H1 (cell line): ENCODE measurements at regions not wholly inside any gene's neighbourhood (a gene's known extent, or its start where the extent isn't known, plus 50 kb on each side); places are given as distances from the start of the nearest gene placed in this dataset.

ENCODE experiments used
- CTCF ChIA-PET: fragments of 300-600 bp; sonication (Branson Sonifier 250); formaldehyde crosslinking; loops from one replicate; lab custom pipeline; 2021; ENCODE audit not compliant: partially characterized antibody; lab: Charles Lee
- POLR2A ChIA-PET: fragments of 300-600 bp; sonication (Branson Sonifier 250); formaldehyde crosslinking; loops from one replicate; lab custom pipeline; 2021; ENCODE audit warnings: inconsistent platforms; ENCODE audit not compliant: partially characterized antibody; lab: Charles Lee
- DNase-seq, 2 experiments: peaks; one replicate each; pipeline versions ENCODE4 v3.0.0 to v3.0.0-alpha.2; 2010 to 2022; ENCODE audit warnings: low spot score in 2 of 2, low read depth in 1 of 2, mixed read lengths in 1 of 2
- FAIRE-seq: peaks from 2 replicates; lab custom pipeline; 2011; peaks lifted over from hg19 to GRCh38; lab: Jason Lieb, UNC
- H2AFZ ChIP-seq: 2 replicates; pipeline ENCODE4 v1.8.1; 2012; ENCODE audit warnings: low read length, inconsistent platforms
- H2AK5ac ChIP-seq: 2 replicates; pipeline ENCODE4 v1.6.1; 2013; ENCODE audit warnings: low read depth, low read length
- H2BK120ac ChIP-seq: replicated peaks from 2 replicates; pipeline ENCODE3; 2013; ENCODE audit warnings: low read depth, low read length, inconsistent platforms
- H2BK12ac ChIP-seq: 2 replicates; pipeline ENCODE4 v1.6.1; 2013; ENCODE audit warnings: low read depth, low read length
- H2BK15ac ChIP-seq: 2 replicates; pipeline ENCODE4 v1.6.1; 2013; ENCODE audit warnings: low read length
- H2BK20ac ChIP-seq: 2 replicates; pipeline ENCODE4 v1.6.1; 2013; ENCODE audit warnings: low read length
- H2BK5ac ChIP-seq: 2 replicates; pipeline ENCODE4 v1.6.1; 2013; ENCODE audit warnings: low read depth, low read length
- H3K14ac ChIP-seq: 2 replicates; pipeline ENCODE4 v1.6.1; 2013; ENCODE audit warnings: inconsistent platforms; ENCODE audit not compliant: insufficient read length
- H3K18ac ChIP-seq: 2 replicates; pipeline ENCODE4 v1.6.1; 2013; ENCODE audit warnings: low read length; ENCODE audit errors: extremely low read depth
- H3K23ac ChIP-seq: 2 replicates; pipeline ENCODE4 v1.6.1; 2013; ENCODE audit warnings: inconsistent platforms; ENCODE audit not compliant: insufficient read length
- H3K23me2 ChIP-seq: 2 replicates; pipeline ENCODE4 v1.6.1; 2013; ENCODE audit warnings: low read depth, low read length
- H3K27ac ChIP-seq: 2 replicates; pipeline ENCODE4 v1.6.1; 2011; ENCODE audit warnings: low read depth, low read length, inconsistent platforms
- H3K27me3 ChIP-seq, 4 experiments: replicated peaks in 1 of 4; 1 replicate in 1 of 4; 2 replicates in 3 of 4; pipeline versions ENCODE4 v1.6.1 to v1.8.1; 2011 to 2013; ENCODE audit warnings: low read length in 3 of 4, mild to moderate bottlenecking in 3 of 4, inconsistent platforms in 2 of 4, mixed read lengths in 2 of 4, moderate library complexity in 1 of 4; ENCODE audit not compliant: control insufficient read depth in 3 of 4, insufficient read depth in 3 of 4; ENCODE audit errors: extremely low read depth in 1 of 4
- H3K36me3 ChIP-seq, 4 experiments: 2 replicates each; pipeline versions ENCODE4 v1.6.1 to v1.8.1; 2011 to 2013; ENCODE audit warnings: mild to moderate bottlenecking in 4 of 4, low read length in 3 of 4, moderate library complexity in 2 of 4, control low read depth in 1 of 4, inconsistent platforms in 1 of 4; ENCODE audit not compliant: insufficient read depth in 4 of 4, control insufficient read depth in 2 of 4
- H3K4ac ChIP-seq: replicated peaks from 2 replicates; pipeline ENCODE3; 2013; ENCODE audit warnings: low read length, low read depth, mixed read lengths, inconsistent platforms; ENCODE audit not compliant: insufficient read length
- H3K4me1 ChIP-seq, 4 experiments: replicated peaks in 1 of 4; 1 replicate in 1 of 4; 2 replicates in 3 of 4; pipeline versions ENCODE4 v1.6.1 to v1.8.1; 2011 to 2013; ENCODE audit warnings: low read length in 3 of 4, inconsistent platforms in 2 of 4, mixed read lengths in 1 of 4; ENCODE audit not compliant: insufficient read depth in 4 of 4, control insufficient read depth in 3 of 4
- H3K4me2 ChIP-seq, 2 experiments: 2 replicates each; pipeline versions ENCODE4 v1.6.1 to v1.8.1; 2011 to 2013; ENCODE audit warnings: low read depth in 2 of 2, low read length in 2 of 2, control low read depth in 1 of 2, inconsistent platforms in 1 of 2, mild to moderate bottlenecking in 1 of 2; ENCODE audit not compliant: insufficient read depth in 1 of 2
- H3K4me3 ChIP-seq, 4 experiments: fragments of 200-600, 300-600 bp in 1 of 4; sonication (generic), shearing (Covaris generic), sonication (Bioruptor Twin) in 1 of 4; 2 replicates each; pipeline versions ENCODE4 v1.5.1 to v1.8.1; 2011 to 2016; ENCODE audit warnings: low read length in 4 of 4, low read depth in 3 of 4, control low read depth in 2 of 4, inconsistent platforms in 2 of 4, mild to moderate bottlenecking in 2 of 4, mixed read lengths in 1 of 4, moderate library complexity in 1 of 4; ENCODE audit not compliant: insufficient read depth in 2 of 4; ENCODE audit errors: extremely low read depth in 1 of 4
- H3K56ac ChIP-seq: replicated peaks from 2 replicates; pipeline ENCODE3; 2013; ENCODE audit warnings: low read depth, mild to moderate bottlenecking, mixed read lengths, low read length, inconsistent platforms; ENCODE audit not compliant: insufficient read length
- H3K79me1 ChIP-seq: 2 replicates; pipeline ENCODE4 v1.6.1; 2013; ENCODE audit warnings: low read depth, low read length, control low read depth
- H3K79me2 ChIP-seq, 2 experiments: 2 replicates each; pipeline versions ENCODE4 v1.6.1 to v1.8.1; 2012 to 2013; ENCODE audit warnings: low read length in 2 of 2, mild to moderate bottlenecking in 2 of 2, inconsistent platforms in 1 of 2; ENCODE audit not compliant: insufficient read depth in 2 of 2, control insufficient read depth in 1 of 2
- H3K9ac ChIP-seq, 4 experiments: replicated peaks in 1 of 4; 1 replicate in 1 of 4; 2 replicates in 3 of 4; pipeline versions ENCODE4 v1.6.1 to v1.8.1; 2011 to 2013; ENCODE audit warnings: low read depth in 3 of 4, low read length in 3 of 4, control low read depth in 2 of 4, mild to moderate bottlenecking in 2 of 4, moderate library complexity in 2 of 4, inconsistent platforms in 1 of 4; ENCODE audit errors: extremely low read depth in 1 of 4
- H3K9me3 ChIP-seq, 2 experiments: 2 replicates each; pipeline versions ENCODE4 v1.6.1 to v1.8.1; 2012 to 2013; ENCODE audit warnings: mild to moderate bottlenecking in 2 of 2, moderate library complexity in 2 of 2, control low read depth in 1 of 2, inconsistent platforms in 1 of 2, low read depth in 1 of 2, low read length in 1 of 2, mixed read lengths in 1 of 2; ENCODE audit not compliant: insufficient read depth in 2 of 2
- H4K20me1 ChIP-seq, 2 experiments: replicated peaks in 1 of 2; 2 replicates each; pipeline versions ENCODE3 to v1.8.1; 2011 to 2013; ENCODE audit warnings: inconsistent platforms in 2 of 2, low read length in 2 of 2, mild to moderate bottlenecking in 1 of 2; ENCODE audit not compliant: insufficient read depth in 2 of 2, control insufficient read depth in 1 of 2
- H4K5ac ChIP-seq: 2 replicates; pipeline ENCODE4 v1.6.1; 2013; ENCODE audit warnings: low read length, low read depth, mixed read lengths, inconsistent platforms; ENCODE audit not compliant: insufficient read length
- H4K8ac ChIP-seq: 2 replicates; pipeline ENCODE4 v1.8.0; 2013; ENCODE audit warnings: mild to moderate bottlenecking, moderate library complexity, low read length, inconsistent platforms; ENCODE audit not compliant: insufficient read depth; ENCODE audit errors: extremely low read depth
- H4K91ac ChIP-seq: replicated peaks from 2 replicates; pipeline ENCODE3; 2013; ENCODE audit warnings: low read length, mixed read lengths, inconsistent platforms; ENCODE audit not compliant: insufficient read length
- ATF3 ChIP-seq: IDR thresholded peaks from 2 replicates; pipeline ENCODE4 v1.6.1; 2011; ENCODE audit warnings: low read depth, mild to moderate bottlenecking, low read length; ENCODE audit not compliant: insufficient read depth
- BRCA1 ChIP-seq: IDR thresholded peaks from 2 replicates; pipeline ENCODE4 v1.6.1; 2012; ENCODE audit warnings: low read depth, low read length, improper control_type of control experiment
- CBX8 ChIP-seq: fragments of 300-800, 300-1000 bp; sonication (generic); IDR thresholded peaks from 2 replicates; pipeline ENCODE4 v1.7.1; 2016; ENCODE audit warnings: low read depth, low read length, borderline replicate concordance
- CTCF ChIP-seq, 3 experiments: IDR thresholded peaks; 1 replicate in 2 of 3; 2 replicates in 1 of 3; pipeline versions ENCODE4 v1.5.1 to v1.6.1; 2011; ENCODE audit warnings: low read length in 3 of 3, mild to moderate bottlenecking in 3 of 3, inconsistent platforms in 2 of 3, low read depth in 1 of 3, moderate library complexity in 1 of 3; ENCODE audit not compliant: insufficient read depth in 1 of 3; ENCODE audit errors: control extremely low read depth in 1 of 3
- FOSL1 ChIP-seq: IDR thresholded peaks from 2 replicates; pipeline ENCODE4 v1.6.1; 2011; ENCODE audit warnings: mild to moderate bottlenecking, low read depth, low read length, moderate library complexity; ENCODE audit not compliant: insufficient read depth
- KDM5A ChIP-seq: fragments of 200-600 bp; IDR thresholded peaks from 2 replicates; pipeline ENCODE4 v1.7.1; 2012; ENCODE audit warnings: mild to moderate bottlenecking, low read length, inconsistent platforms, mixed read lengths
- POLR2AphosphoS5 ChIP-seq: IDR thresholded peaks from 2 replicates; pipeline ENCODE4 v1.6.1; 2011; ENCODE audit warnings: low read depth, low read length
- RXRA ChIP-seq: IDR thresholded peaks from 2 replicates; pipeline ENCODE4 v1.6.1; 2011; ENCODE audit warnings: low read depth, mild to moderate bottlenecking, low read length, moderate library complexity; ENCODE audit not compliant: insufficient read depth
- SIN3A ChIP-seq, 2 experiments: IDR thresholded peaks in 1 of 2; conservative IDR thresholded peaks in 1 of 2; 2 replicates each; pipeline ENCODE4 v1.6.1; 2011 to 2012; ENCODE audit warnings: low read length in 2 of 2, improper control_type of control experiment in 1 of 2, low read depth in 1 of 2, mild to moderate bottlenecking in 1 of 2
- SP4 ChIP-seq: IDR thresholded peaks from 2 replicates; pipeline ENCODE4 v1.6.1; 2012; ENCODE audit warnings: low read length, inconsistent platforms
- TAF7 ChIP-seq: optimal IDR thresholded peaks from 2 replicates; pipeline ENCODE3; 2011; ENCODE audit warnings: low read depth, mild to moderate bottlenecking, inconsistent platforms, low read length, moderate library complexity, borderline replicate concordance
- WGBS, 2 experiments: shearing (Covaris generic) in 1 of 2; methylation state at CpG; one replicate each; pipeline versions ENCODE4 v1.1.6 to v1.1.7; 2013 to 2015; ENCODE audit warnings: low lambda C conversion rate in 2 of 2, mixed read lengths in 2 of 2, inconsistent platforms in 1 of 2, low coverage in 1 of 2, missing lambda C conversion rate in 1 of 2; ENCODE audit not compliant: insufficient replicate concordance in 2 of 2, insufficient coverage in 1 of 2, insufficient read length in 1 of 2; ENCODE audit errors: extremely low coverage in 1 of 2, missing lambda C conversion rate in 1 of 2; 5-methylcytosine and 5-hydroxymethylcytosine counted together

DNA sequence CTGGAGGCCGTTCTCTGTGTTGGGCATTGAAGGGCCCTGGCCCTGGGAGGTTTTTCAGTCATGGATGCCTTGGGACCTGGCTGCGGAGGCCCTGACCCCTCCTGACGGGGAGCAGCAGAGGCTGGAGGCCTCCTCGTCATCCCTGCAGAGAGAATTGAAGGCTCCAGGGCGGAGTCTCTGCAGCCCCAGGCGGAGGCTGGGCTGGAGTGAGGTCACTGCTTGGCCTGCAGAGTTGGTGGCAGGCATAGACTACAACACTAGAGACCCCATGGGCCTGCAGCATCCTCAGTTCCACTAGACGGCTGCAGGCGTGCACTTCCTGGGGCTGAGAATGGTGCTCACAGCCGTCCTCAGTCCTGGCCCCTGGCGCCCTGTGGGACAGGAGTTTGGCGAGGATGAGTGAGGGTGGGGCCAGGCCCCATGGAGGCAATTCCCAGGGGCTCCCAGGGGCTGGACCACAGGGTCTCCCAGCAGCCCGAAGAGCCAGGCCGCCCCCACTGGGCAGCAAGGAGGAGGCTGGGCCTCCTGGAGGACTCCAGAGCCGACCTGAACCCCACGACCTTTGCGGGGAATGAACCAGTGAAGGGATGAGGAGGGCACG, 1194.9 kb downstream of the BRD1 start:
- Histone ChIP-seq H3K4me1 (peaks cover 6 to 19% (median 12%) of the 10 kb centered on the region in 4 experiments), H3K9me3 (no peaks in the 10 kb centered on the region), H3K79me2 (no peaks in the 10 kb centered on the region; a peak in 1 of 4 replicates), H3K23ac (no peak overlapping the region), H3K18ac (no peak overlapping the region), H2BK20ac (no peak overlapping the region), H2BK15ac (no peak overlapping the region), H4K20me1 (peaks cover 2 to 11% of the 10 kb centered on the region in 2 experiments), H2BK120ac (no peak overlapping the region), H4K5ac (no peak overlapping the region), H2AFZ (no peak overlapping the region), H3K27me3 (no peaks in the 10 kb centered on the region), H3K36me3 (no peaks in the 10 kb centered on the region), H3K9ac (no peak overlapping the region), H4K91ac (no peak overlapping the region), H2BK5ac (no peak overlapping the region), H3K27ac (no peak overlapping the region), H4K8ac (no peak overlapping the region), H2BK12ac (no peak overlapping the region), H3K23me2 (no peaks in the 10 kb centered on the region; the same call in 1 of the 2 replicates), H3K4ac (no peak overlapping the region), H3K79me1 (peaks cover 2% of the 10 kb centered on the region), H2AK5ac (no peak overlapping the region), H3K56ac (no peak overlapping the region), H3K4me3 (no peak overlapping the region), H3K14ac (no peak overlapping the region), H3K4me2 (no peak overlapping the region)
- 85% methylated on average over 12 of the region's 17 CpGs; no CpG with 5 or more reads in 1 of the 2 experiments for WGBS, 2 experiments
- ChIA-PET POLR2A (no interaction called here), CTCF (no interaction called here)
- FAIRE-seq (no peak), DNase-seq (no peak)
- TF ChIP-seq ATF3 (no peak), TAF7 (no peak), BRCA1 (no peak), RXRA (no peak), SIN3A (conservative IDR thresholded peaks at IDR 0.05 in 1 of 2, IDR thresholded peaks at IDR 0.05 in 1 of 2; ENCODE audit: low read depth in 1 of 2, low read length in 2 of 2) (no peak), KDM5A (no peak), CTCF (IDR thresholded peaks at IDR 0.05; ENCODE audit: control extremely low read depth in 1 of 3, insufficient read depth in 1 of 3, low read depth in 1 of 3, low read length in 3 of 3) (no peak), FOSL1 (no peak), SP4 (no peak), CBX8 (no peak), POLR2AphosphoS5 (no peak)
